ENCODE measurements at regions not wholly inside any gene's neighbourhood (a gene's known extent, or its start where the extent isn't known, plus 50 kb on each side); places are given as distances from the start of the nearest gene placed in this dataset.

DNA sequence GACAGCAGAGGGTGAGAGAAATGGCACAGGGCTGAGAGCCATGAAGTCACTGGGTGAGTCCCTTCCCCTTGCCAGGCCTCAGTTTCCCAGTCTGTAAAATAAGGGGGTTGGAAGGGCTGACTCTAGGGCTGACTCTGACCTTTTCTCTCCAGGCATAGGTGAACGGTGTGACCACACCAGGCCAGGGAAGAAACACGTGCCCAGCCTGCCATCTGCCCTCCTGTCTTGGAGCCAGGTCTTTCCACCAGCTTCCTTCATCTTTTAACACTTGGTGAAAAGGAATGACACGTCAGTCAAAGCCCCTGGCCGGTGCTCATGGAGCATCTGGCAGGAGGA lies 74.4 kb downstream of the CPN2 start:
- TF ChIP-seq EGR1 (IDR thresholded peaks at IDR 0.05) (no peak), EP300 (IDR thresholded peaks at IDR 0.05; ENCODE audit: borderline replicate concordance) (no peak)
- TF ChIP-seq, protein P1, sequence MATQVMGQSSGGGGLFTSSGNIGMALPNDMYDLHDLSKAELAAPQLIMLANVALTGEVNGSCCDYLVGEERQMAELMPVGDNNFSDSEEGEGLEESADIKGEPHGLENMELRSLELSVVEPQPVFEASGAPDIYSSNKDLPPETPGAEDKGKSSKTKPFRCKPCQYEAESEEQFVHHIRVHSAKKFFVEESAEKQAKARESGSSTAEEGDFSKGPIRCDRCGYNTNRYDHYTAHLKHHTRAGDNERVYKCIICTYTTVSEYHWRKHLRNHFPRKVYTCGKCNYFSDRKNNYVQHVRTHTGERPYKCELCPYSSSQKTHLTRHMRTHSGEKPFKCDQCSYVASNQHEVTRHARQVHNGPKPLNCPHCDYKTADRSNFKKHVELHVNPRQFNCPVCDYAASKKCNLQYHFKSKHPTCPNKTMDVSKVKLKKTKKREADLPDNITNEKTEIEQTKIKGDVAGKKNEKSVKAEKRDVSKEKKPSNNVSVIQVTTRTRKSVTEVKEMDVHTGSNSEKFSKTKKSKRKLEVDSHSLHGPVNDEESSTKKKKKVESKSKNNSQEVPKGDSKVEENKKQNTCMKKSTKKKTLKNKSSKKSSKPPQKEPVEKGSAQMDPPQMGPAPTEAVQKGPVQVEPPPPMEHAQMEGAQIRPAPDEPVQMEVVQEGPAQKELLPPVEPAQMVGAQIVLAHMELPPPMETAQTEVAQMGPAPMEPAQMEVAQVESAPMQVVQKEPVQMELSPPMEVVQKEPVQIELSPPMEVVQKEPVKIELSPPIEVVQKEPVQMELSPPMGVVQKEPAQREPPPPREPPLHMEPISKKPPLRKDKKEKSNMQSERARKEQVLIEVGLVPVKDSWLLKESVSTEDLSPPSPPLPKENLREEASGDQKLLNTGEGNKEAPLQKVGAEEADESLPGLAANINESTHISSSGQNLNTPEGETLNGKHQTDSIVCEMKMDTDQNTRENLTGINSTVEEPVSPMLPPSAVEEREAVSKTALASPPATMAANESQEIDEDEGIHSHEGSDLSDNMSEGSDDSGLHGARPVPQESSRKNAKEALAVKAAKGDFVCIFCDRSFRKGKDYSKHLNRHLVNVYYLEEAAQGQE (IDR thresholded peaks at IDR 0.05; ENCODE audit: low read depth): no peak
- TF ChIP-seq, protein P2, sequence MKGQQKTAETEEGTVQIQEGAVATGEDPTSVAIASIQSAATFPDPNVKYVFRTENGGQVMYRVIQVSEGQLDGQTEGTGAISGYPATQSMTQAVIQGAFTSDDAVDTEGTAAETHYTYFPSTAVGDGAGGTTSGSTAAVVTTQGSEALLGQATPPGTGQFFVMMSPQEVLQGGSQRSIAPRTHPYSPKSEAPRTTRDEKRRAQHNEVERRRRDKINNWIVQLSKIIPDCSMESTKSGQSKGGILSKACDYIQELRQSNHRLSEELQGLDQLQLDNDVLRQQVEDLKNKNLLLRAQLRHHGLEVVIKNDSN (IDR thresholded peaks at IDR 0.05): 0 out of 2 replicates have a peak, but pooled peaks have one; percentile 41
